HEK293 (cell line): ENCODE measurements at regions not wholly inside any gene's neighbourhood (a gene's known extent, or its start where the extent isn't known, plus 50 kb on each side); places are given as distances from the start of the nearest gene placed in this dataset.

Source experiments
- CTCF ChIA-PET: fragments of 350-600 bp; formaldehyde crosslinking; extraction: SDS; loops from one replicate; lab custom pipeline; 2021; ENCODE audit warnings: antibody characterized with exemption; lab: Yijun Ruan, JAX
- POLR2A ChIA-PET: fragments of 300-600 bp; formaldehyde crosslinking; extraction: SDS; loops from one replicate; lab custom pipeline; 2020; ENCODE audit warnings: antibody characterized with exemption, inconsistent platforms; lab: Yijun Ruan, JAX
- H3K27ac ChIP-seq: fragments of 200-500 bp; sonication (Bioruptor generic); 2 replicates; pipeline ENCODE4 v1.5.1; 2014; ENCODE audit warnings: low read depth, low read length, control low read depth, inconsistent platforms; ENCODE audit errors: extremely low read depth
- H3K36me3 ChIP-seq, 2 experiments: fragments of 200-500 bp in 1 of 2; sonication (Bioruptor generic) in 1 of 2; 1 replicate in 1 of 2; 2 replicates in 1 of 2; pipeline ENCODE4 v1.5.1; 2014 to 2017; ENCODE audit warnings: inconsistent platforms in 2 of 2, low read length in 2 of 2; ENCODE audit not compliant: control insufficient read depth in 2 of 2, insufficient read depth in 1 of 2
- H3K4me1 ChIP-seq: fragments of 200-500 bp; sonication (Bioruptor generic); 2 replicates; pipeline ENCODE4 v1.5.1; 2014; ENCODE audit warnings: mild to moderate bottlenecking, low read length, inconsistent platforms; ENCODE audit not compliant: control insufficient read depth, insufficient read depth
- H3K4me3 ChIP-seq: 2 replicates; pipeline ENCODE4 v1.5.1; 2011; ENCODE audit warnings: low read depth, mild to moderate bottlenecking, control low read depth, low read length, moderate library complexity
- H3K9me3 ChIP-seq: fragments of 200-500 bp; sonication (Bioruptor generic); 2 replicates; pipeline ENCODE4 v1.5.1; 2014; ENCODE audit warnings: low read depth, low read length, inconsistent platforms; ENCODE audit not compliant: control insufficient read depth, insufficient read depth
- PATZ1 ChIP-seq: fragments of 450-650 bp; formaldehyde crosslinking; IDR thresholded peaks from 2 replicates; pipeline ENCODE4 v1.5.1; 2016; ENCODE audit warnings: missing biosample characterization, missing genetic modification characterization
- SP3 ChIP-seq: fragments of 450-650 bp; formaldehyde crosslinking; IDR thresholded peaks from 2 replicates; pipeline ENCODE4 v1.5.1; 2016; ENCODE audit warnings: missing biosample characterization, missing genetic modification characterization
- YY1 ChIP-seq: fragments of 450-650 bp; formaldehyde crosslinking; IDR thresholded peaks from 2 replicates; pipeline ENCODE4 v1.5.1; 2018; ENCODE audit warnings: missing biosample characterization, missing genetic modification characterization
- ZFP3 ChIP-seq: fragments of 450-650 bp; formaldehyde crosslinking; IDR thresholded peaks from 2 replicates; pipeline ENCODE4 v1.5.1; 2016; ENCODE audit warnings: low read depth, missing biosample characterization, missing genetic modification characterization
- ZFP69B ChIP-seq: fragments of 450-650 bp; formaldehyde crosslinking; IDR thresholded peaks from 2 replicates; pipeline ENCODE4 v1.5.1; 2016; ENCODE audit warnings: missing biosample characterization, missing genetic modification characterization
- ZNF146 ChIP-seq: fragments of 450-650 bp; formaldehyde crosslinking; IDR thresholded peaks from 2 replicates; pipeline ENCODE4 v1.5.1; 2016; ENCODE audit warnings: missing biosample characterization, missing genetic modification characterization
- ZNF391 ChIP-seq: fragments of 450-650 bp; formaldehyde crosslinking; IDR thresholded peaks from 2 replicates; pipeline ENCODE4 v1.5.1; 2016; ENCODE audit warnings: low read depth, missing biosample characterization, missing genetic modification characterization, borderline replicate concordance
- ZNF449 ChIP-seq: fragments of 450-650 bp; formaldehyde crosslinking; IDR thresholded peaks from 2 replicates; pipeline ENCODE4 v1.5.1; 2017; ENCODE audit warnings: missing biosample characterization, mild to moderate bottlenecking, missing genetic modification characterization, moderate library complexity
- ZNF514 ChIP-seq: fragments of 450-650 bp; formaldehyde crosslinking; IDR thresholded peaks from 2 replicates; pipeline ENCODE4 v1.5.1; 2016; ENCODE audit warnings: missing biosample characterization, missing genetic modification characterization
- ZNF530 ChIP-seq: fragments of 450-650 bp; formaldehyde crosslinking; IDR thresholded peaks from 2 replicates; pipeline ENCODE4 v1.5.1; 2016; ENCODE audit warnings: low read depth, missing biosample characterization, missing genetic modification characterization
- ZNF548 ChIP-seq: fragments of 450-650 bp; formaldehyde crosslinking; IDR thresholded peaks from 2 replicates; pipeline ENCODE4 v1.5.1; 2016; ENCODE audit warnings: missing biosample characterization, missing genetic modification characterization
- ZNF555 ChIP-seq: fragments of 450-650 bp; formaldehyde crosslinking; conservative IDR thresholded peaks from 2 replicates; pipeline ENCODE4 v1.5.1; 2017; ENCODE audit warnings: missing biosample characterization, mild to moderate bottlenecking, missing genetic modification characterization, inconsistent platforms
- ZNF610 ChIP-seq: fragments of 450-650 bp; formaldehyde crosslinking; IDR thresholded peaks from 2 replicates; pipeline ENCODE4 v1.5.1; 2016; ENCODE audit warnings: missing biosample characterization, missing genetic modification characterization, borderline replicate concordance
- ZNF629 ChIP-seq: fragments of 450-650 bp; formaldehyde crosslinking; IDR thresholded peaks from 2 replicates; pipeline ENCODE4 v1.5.1; 2017; ENCODE audit warnings: missing biosample characterization, missing genetic modification characterization
- ZNF645 ChIP-seq: fragments of 450-650 bp; formaldehyde crosslinking; IDR thresholded peaks from 2 replicates; pipeline ENCODE4; 2016; ENCODE audit warnings: missing biosample characterization, missing genetic modification characterization
- ZNF654 ChIP-seq: fragments of 450-650 bp; formaldehyde crosslinking; IDR thresholded peaks from 2 replicates; pipeline ENCODE4 v1.5.1; 2016; ENCODE audit warnings: low read depth, missing biosample characterization, missing genetic modification characterization
- ZNF664 ChIP-seq: fragments of 450-650 bp; formaldehyde crosslinking; IDR thresholded peaks from 2 replicates; pipeline ENCODE4 v1.5.1; 2016; ENCODE audit warnings: missing biosample characterization, missing genetic modification characterization
- ZNF701 ChIP-seq: fragments of 450-650 bp; formaldehyde crosslinking; IDR thresholded peaks from 2 replicates; pipeline ENCODE4 v1.5.1; 2016; ENCODE audit warnings: missing biosample characterization, missing genetic modification characterization
- ZNF776 ChIP-seq: fragments of 450-650 bp; formaldehyde crosslinking; IDR thresholded peaks from 2 replicates; pipeline ENCODE4 v1.5.0; 2017; ENCODE audit warnings: missing biosample characterization, missing genetic modification characterization, borderline replicate concordance
- ZSCAN23 ChIP-seq: fragments of 450-650 bp; formaldehyde crosslinking; IDR thresholded peaks from 2 replicates; pipeline ENCODE4 v1.5.1; 2016; ENCODE audit warnings: missing biosample characterization, missing genetic modification characterization
- TF ChIP-seq, protein P1 (sequence below): fragments of 450-650 bp; formaldehyde crosslinking; IDR thresholded peaks from 2 replicates; pipeline ENCODE4 v1.5.1; 2017; ENCODE audit warnings: missing biosample characterization, missing genetic modification characterization
- TF ChIP-seq, protein P2 (sequence below): fragments of 450-650 bp; formaldehyde crosslinking; IDR thresholded peaks from 2 replicates; pipeline ENCODE4 v1.5.1; 2016; ENCODE audit warnings: missing biosample characterization, missing genetic modification characterization
- TF ChIP-seq, protein P3 (sequence below): fragments of 450-650 bp; formaldehyde crosslinking; IDR thresholded peaks from 2 replicates; pipeline ENCODE4 v1.5.1; 2017; ENCODE audit warnings: missing biosample characterization, missing genetic modification characterization

DNA sequence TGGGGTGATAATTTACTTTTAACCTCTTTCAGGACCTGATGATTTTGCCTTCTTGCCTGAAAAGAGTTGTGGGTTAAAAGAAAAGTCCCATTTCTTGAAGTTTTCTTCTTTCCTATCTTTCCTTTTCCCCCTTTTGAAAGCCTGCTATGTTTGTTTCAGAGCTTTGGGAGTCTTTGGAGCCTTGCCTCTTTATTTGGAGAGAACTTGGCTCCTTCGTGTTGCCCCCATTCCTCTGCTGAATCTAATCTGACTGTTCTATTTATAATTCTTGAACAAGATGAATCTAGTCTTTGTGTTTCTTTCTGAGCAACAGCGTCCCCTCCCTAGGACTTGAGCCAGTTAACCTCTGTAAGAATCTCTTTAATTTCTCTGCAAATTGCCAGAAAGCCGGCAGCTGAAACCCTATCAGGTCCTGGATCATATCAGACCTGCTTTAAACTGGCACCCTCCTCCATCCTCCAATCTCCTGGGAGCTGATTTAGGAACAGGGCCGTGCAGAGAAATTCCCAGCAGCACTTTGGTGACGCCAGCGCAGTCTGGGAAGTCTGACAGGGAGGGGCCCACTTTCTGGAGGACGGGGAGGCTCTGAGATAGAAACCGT, 289.1 kb upstream of the SORL1-AS1 start:
- POLR2A ChIA-PET: no interaction called here
- TF ChIP-seq ZSCAN23 (tag by site-specific recombination) (no peak), ZNF530 (tag by site-specific recombination) (no peak), ZNF555 (no peak), YY1 (tag by site-specific recombination) (no peak)
- TF ChIP-seq, protein P1, sequence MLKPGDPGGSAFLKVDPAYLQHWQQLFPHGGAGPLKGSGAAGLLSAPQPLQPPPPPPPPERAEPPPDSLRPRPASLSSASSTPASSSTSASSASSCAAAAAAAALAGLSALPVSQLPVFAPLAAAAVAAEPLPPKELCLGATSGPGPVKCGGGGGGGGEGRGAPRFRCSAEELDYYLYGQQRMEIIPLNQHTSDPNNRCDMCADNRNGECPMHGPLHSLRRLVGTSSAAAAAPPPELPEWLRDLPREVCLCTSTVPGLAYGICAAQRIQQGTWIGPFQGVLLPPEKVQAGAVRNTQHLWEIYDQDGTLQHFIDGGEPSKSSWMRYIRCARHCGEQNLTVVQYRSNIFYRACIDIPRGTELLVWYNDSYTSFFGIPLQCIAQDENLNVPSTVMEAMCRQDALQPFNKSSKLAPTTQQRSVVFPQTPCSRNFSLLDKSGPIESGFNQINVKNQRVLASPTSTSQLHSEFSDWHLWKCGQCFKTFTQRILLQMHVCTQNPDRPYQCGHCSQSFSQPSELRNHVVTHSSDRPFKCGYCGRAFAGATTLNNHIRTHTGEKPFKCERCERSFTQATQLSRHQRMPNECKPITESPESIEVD (tag by site-specific recombination): no peak
- TF ChIP-seq, protein P2, sequence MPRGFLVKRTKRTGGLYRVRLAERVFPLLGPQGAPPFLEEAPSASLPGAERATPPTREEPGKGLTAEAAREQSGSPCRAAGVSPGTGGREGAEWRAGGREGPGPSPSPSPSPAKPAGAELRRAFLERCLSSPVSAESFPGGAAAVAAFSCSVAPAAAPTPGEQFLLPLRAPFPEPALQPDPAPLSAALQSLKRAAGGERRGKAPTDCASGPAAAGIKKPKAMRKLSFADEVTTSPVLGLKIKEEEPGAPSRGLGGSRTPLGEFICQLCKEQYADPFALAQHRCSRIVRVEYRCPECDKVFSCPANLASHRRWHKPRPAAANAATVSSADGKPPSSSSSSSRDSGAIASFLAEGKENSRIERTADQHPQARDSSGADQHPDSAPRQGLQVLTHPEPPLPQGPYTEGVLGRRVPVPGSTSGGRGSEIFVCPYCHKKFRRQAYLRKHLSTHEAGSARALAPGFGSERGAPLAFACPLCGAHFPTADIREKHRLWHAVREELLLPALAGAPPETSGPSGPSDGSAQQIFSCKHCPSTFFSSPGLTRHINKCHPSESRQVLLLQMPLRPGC (tag by site-specific recombination): no peak
- TF ChIP-seq, all 188 proteins: peak for 0
- Histone ChIP-seq H3K9me3 (no peaks in the 10 kb centered on the region), H3K27ac (no peak overlapping the region), H3K4me1 (no peaks in the 10 kb centered on the region), H3K4me3 (no peak overlapping the region), H3K36me3 (no peaks in the 10 kb centered on the region)
- CTCF ChIA-PET: interaction anchor here (0.6 kb wide), 1 partner anchor 474 kb away, joined by 3 read pairs; no protein-coding TSS in a partner anchor

DNA sequence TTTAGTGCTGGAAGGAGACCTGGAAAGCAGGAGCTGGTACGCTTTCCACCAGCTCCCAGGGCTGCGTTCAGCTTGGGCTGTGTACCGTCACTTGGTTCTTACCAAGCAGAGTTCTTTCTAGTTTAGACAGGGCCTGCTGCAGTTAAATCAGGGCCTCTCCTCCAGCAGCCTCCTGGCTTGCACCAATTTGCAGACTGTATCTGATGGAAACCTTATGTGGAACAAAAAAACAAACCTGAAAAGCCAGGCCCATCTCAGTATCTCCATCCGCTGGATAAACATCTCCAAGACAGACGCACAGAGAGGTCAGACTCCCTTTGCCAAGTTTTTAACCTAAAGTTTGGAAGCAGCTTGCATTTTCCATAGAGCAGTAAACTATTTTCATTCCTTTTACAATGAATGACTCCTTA, 288.6 kb upstream of the SORL1-AS1 start:
- H3K27ac ChIP-seq: no peak overlapping the region
- no peak for TF ChIP-seq ZNF664 (tag by site-specific recombination)
- TF ChIP-seq SP3: no peak
- TF ChIP-seq ZNF146 (tag by site-specific recombination): no peak
- TF ChIP-seq ZNF701: no peak
- TF ChIP-seq ZNF629 (tag by site-specific recombination): no peak
- no peak for TF ChIP-seq ZFP3
- no peak for TF ChIP-seq ZNF548 (tag by site-specific recombination)
- TF ChIP-seq, protein P3, sequence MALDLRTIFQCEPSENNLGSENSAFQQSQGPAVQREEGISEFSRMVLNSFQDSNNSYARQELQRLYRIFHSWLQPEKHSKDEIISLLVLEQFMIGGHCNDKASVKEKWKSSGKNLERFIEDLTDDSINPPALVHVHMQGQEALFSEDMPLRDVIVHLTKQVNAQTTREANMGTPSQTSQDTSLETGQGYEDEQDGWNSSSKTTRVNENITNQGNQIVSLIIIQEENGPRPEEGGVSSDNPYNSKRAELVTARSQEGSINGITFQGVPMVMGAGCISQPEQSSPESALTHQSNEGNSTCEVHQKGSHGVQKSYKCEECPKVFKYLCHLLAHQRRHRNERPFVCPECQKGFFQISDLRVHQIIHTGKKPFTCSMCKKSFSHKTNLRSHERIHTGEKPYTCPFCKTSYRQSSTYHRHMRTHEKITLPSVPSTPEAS (tag by site-specific recombination): no peak
- no peak for TF ChIP-seq ZNF514 (tag by site-specific recombination)
- no peak for TF ChIP-seq ZNF776 (tag by site-specific recombination)
- TF ChIP-seq ZNF449 (tag by site-specific recombination): no peak
- TF ChIP-seq, protein P1 (tag by site-specific recombination): no peak
- TF ChIP-seq ZNF654 (tag by site-specific recombination): no peak
- no peak for TF ChIP-seq ZFP69B (tag by site-specific recombination)
- TF ChIP-seq PATZ1: no peak
- TF ChIP-seq ZNF610: no peak
- TF ChIP-seq ZNF645: no peak
- TF ChIP-seq ZNF391 (tag by site-specific recombination): no peak
- no peaks in the 10 kb centered on the region for H3K9me3 ChIP-seq
- POLR2A ChIA-PET: no interaction called here
- no peaks in the 10 kb centered on the region for H3K36me3 ChIP-seq
- no peaks in the 10 kb centered on the region for H3K4me1 ChIP-seq
- no peak overlapping the region for H3K4me3 ChIP-seq
- CTCF ChIA-PET: no interaction called here
